Gastrocnemius medialis (tissue), 4 donors: ENCODE measurements at regions not wholly inside any gene's neighbourhood (a gene's known extent, or its start where the extent isn't known, plus 50 kb on each side); places are given as distances from the start of the nearest gene placed in this dataset.

ENCODE experiments used
- POLR2A ChIP-seq, 2 donors: fragments of 450-650 bp; IDR thresholded peaks; one replicate each; pipeline ENCODE4 v1.6.1; 2017; ENCODE audit warnings: antibody characterized with exemption in 2 of 2, mild to moderate bottlenecking in 2 of 2, moderate library complexity in 2 of 2
- TF ChIP-seq, protein P1 (sequence below), 5 experiments: fragments of 450-650 bp in 3 of 5; fragments of 200-600 bp in 2 of 5; sonication (generic) in 2 of 5; IDR thresholded peaks in 4 of 5; conservative IDR thresholded peaks in 1 of 5; 1 replicate in 4 of 5; 2 replicates in 1 of 5; pipeline ENCODE4 v1.5.1; 2016 to 2019; ENCODE audit warnings: antibody characterized with exemption in 5 of 5, mild to moderate bottlenecking in 3 of 5, moderate library complexity in 3 of 5

DNA sequence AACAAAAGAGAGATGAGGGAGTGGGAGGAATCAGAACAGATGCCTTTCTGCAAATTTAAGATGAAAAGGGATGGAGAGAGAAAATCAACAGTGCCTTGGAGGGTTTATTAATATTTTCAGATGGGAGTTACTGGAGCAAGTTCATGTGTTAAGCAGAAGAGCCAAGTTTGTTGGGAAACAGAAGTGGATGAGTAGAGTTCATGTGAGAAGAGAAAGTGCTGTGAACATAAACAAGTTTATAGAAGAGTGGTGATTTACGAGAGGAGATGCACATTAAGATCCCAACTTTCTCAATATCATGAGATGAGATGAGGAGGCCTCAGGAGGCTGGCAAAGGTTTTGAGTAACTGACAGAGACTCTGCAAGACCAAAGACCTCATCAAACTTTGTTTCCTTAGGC is 274.1 kb upstream of the HTR2A start:
- TF ChIP-seq, protein P1, sequence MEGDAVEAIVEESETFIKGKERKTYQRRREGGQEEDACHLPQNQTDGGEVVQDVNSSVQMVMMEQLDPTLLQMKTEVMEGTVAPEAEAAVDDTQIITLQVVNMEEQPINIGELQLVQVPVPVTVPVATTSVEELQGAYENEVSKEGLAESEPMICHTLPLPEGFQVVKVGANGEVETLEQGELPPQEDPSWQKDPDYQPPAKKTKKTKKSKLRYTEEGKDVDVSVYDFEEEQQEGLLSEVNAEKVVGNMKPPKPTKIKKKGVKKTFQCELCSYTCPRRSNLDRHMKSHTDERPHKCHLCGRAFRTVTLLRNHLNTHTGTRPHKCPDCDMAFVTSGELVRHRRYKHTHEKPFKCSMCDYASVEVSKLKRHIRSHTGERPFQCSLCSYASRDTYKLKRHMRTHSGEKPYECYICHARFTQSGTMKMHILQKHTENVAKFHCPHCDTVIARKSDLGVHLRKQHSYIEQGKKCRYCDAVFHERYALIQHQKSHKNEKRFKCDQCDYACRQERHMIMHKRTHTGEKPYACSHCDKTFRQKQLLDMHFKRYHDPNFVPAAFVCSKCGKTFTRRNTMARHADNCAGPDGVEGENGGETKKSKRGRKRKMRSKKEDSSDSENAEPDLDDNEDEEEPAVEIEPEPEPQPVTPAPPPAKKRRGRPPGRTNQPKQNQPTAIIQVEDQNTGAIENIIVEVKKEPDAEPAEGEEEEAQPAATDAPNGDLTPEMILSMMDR (IDR thresholded peaks at IDR 0.05 in 4 of 5, conservative IDR thresholded peaks at IDR 0.05 in 1 of 5) = no peak
- TF ChIP-seq POLR2A (IDR thresholded peaks at IDR 0.05) = no peak
